ENCODE measurements at regions not wholly inside any gene's neighbourhood (a gene's known extent, or its start where the extent isn't known, plus 50 kb on each side); places are given as distances from the start of the nearest gene placed in this dataset.

DNA sequence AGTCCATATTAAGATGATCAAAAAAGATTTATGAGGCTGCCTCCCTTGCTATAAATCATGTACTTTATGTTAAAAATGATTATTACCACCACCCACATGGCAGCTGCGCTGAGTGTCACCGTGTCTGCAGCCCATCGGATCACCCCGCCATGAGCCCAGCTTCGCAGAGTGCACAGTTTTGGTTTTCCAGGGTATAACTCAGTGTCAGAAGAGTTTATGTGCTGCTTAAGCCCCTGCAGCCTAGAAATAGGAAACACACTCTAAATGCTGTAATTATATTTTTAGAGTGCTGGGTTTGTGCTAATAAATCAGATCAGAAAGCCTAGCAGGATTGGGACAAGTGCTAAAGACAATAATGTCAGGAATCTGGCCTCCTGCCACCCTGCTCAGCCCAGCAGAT lies 54.7 kb upstream of the ONECUT1 start:
- CTCF ChIA-PET: no interaction called here
- DNase-seq (ENCODE audit: low read depth, low spot score) (no peak), ATAC-seq (no peak)
- Histone ChIP-seq H3K27me3 (ENCODE audit: control insufficient read depth, insufficient read depth, low read length) (0 out of 2 replicates have a peak, but pooled peaks cover 2% of the 10 kb centered on the region), H3K4me1 (ENCODE audit: control insufficient read depth, insufficient read depth, low read length) (no peaks in the 10 kb centered on the region), H3K36me3 (ENCODE audit: control insufficient read depth, insufficient read depth, low read length) (no peaks in the 10 kb centered on the region), H3K9me3 (ENCODE audit: control insufficient read depth, insufficient read depth, low read depth, low read length) (no peaks in the 10 kb centered on the region), H3K27ac (ENCODE audit: low read length) (no peak overlapping the region), H3K4me3 (ENCODE audit: low read depth in 2 of 2, low read length in 2 of 2) (no peak overlapping the region)
- no TSS peak for BruUV-seq (replicated peaks)
- POLR2A ChIA-PET: no interaction called here
- intact Hi-C loops (cut with micrococcal nuclease; ENCODE audit: unreplicated experiment): no loop called here
- no peak for TF ChIP-seq TCF7L2 (IDR thresholded peaks at IDR 0.05; ENCODE audit: low read depth, low read length)
- no peak for TF ChIP-seq POLR2AphosphoS5 (IDR thresholded peaks at IDR 0.05; ENCODE audit: low read depth, low read length)
- TF ChIP-seq, protein P1, sequence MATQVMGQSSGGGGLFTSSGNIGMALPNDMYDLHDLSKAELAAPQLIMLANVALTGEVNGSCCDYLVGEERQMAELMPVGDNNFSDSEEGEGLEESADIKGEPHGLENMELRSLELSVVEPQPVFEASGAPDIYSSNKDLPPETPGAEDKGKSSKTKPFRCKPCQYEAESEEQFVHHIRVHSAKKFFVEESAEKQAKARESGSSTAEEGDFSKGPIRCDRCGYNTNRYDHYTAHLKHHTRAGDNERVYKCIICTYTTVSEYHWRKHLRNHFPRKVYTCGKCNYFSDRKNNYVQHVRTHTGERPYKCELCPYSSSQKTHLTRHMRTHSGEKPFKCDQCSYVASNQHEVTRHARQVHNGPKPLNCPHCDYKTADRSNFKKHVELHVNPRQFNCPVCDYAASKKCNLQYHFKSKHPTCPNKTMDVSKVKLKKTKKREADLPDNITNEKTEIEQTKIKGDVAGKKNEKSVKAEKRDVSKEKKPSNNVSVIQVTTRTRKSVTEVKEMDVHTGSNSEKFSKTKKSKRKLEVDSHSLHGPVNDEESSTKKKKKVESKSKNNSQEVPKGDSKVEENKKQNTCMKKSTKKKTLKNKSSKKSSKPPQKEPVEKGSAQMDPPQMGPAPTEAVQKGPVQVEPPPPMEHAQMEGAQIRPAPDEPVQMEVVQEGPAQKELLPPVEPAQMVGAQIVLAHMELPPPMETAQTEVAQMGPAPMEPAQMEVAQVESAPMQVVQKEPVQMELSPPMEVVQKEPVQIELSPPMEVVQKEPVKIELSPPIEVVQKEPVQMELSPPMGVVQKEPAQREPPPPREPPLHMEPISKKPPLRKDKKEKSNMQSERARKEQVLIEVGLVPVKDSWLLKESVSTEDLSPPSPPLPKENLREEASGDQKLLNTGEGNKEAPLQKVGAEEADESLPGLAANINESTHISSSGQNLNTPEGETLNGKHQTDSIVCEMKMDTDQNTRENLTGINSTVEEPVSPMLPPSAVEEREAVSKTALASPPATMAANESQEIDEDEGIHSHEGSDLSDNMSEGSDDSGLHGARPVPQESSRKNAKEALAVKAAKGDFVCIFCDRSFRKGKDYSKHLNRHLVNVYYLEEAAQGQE (IDR thresholded peaks at IDR 0.05; ENCODE audit: insufficient read depth in 1 of 2, low read depth in 2 of 2, low read length in 1 of 2): no peak
- TF ChIP-seq SIN3A (IDR thresholded peaks at IDR 0.05; ENCODE audit: borderline replicate concordance, insufficient read depth, low read depth, low read length): no peak
- TF ChIP-seq, protein P2, sequence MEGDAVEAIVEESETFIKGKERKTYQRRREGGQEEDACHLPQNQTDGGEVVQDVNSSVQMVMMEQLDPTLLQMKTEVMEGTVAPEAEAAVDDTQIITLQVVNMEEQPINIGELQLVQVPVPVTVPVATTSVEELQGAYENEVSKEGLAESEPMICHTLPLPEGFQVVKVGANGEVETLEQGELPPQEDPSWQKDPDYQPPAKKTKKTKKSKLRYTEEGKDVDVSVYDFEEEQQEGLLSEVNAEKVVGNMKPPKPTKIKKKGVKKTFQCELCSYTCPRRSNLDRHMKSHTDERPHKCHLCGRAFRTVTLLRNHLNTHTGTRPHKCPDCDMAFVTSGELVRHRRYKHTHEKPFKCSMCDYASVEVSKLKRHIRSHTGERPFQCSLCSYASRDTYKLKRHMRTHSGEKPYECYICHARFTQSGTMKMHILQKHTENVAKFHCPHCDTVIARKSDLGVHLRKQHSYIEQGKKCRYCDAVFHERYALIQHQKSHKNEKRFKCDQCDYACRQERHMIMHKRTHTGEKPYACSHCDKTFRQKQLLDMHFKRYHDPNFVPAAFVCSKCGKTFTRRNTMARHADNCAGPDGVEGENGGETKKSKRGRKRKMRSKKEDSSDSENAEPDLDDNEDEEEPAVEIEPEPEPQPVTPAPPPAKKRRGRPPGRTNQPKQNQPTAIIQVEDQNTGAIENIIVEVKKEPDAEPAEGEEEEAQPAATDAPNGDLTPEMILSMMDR (IDR thresholded peaks at IDR 0.05): no peak
- in situ Hi-C loops (cut with HindIII; ENCODE audit: low pct_unique_long_range_greater_than_20kb, low sequenced_read_pairs): no loop called here
